A549 (cell line): ENCODE measurements at regions not wholly inside any gene's neighbourhood (a gene's known extent, or its start where the extent isn't known, plus 50 kb on each side); places are given as distances from the start of the nearest gene placed in this dataset.

Experiments used
- ATAC-seq, 2 experiments: fragments of 200-7000 bp in 1 of 2; fragments of >200 bp in 1 of 2; cut with Nextera tagmentation in 1 of 2; cut with Tn5 transposase in 1 of 2; 3 replicates each; pipeline versions ENCODE4 v1.8.0 to v1.9.1; 2018 to 2020; ENCODE audit warnings: mild to moderate bottlenecking in 1 of 2, moderate library complexity in 1 of 2
- CTCF ChIA-PET: fragments of 300-600 bp; sonication (Branson Sonifier 250); formaldehyde crosslinking; extraction: SDS; loops from one replicate; lab custom pipeline; 2021; ENCODE audit warnings: antibody characterized with exemption, inconsistent platforms; lab: Yijun Ruan, JAX
- POLR2A ChIA-PET: fragments of 350-600 bp; formaldehyde crosslinking; extraction: SDS; loops from one replicate; lab custom pipeline; 2021; ENCODE audit warnings: antibody characterized with exemption, inconsistent platforms; lab: Yijun Ruan, JAX
- DNase-seq, 2 experiments: peaks; one replicate each; pipeline versions ENCODE4 v3.0.0 to v3.0.0-alpha.2; 2011 to 2016; ENCODE audit warnings: low read depth in 1 of 2, low spot score in 1 of 2
- FAIRE-seq: peaks from 2 replicates; lab custom pipeline; 2011; peaks lifted over from hg19 to GRCh38; lab: Jason Lieb, UNC
- H3K27ac ChIP-seq, 2 experiments: fragments of >200 bp; sonication (Bioruptor Twin); formaldehyde crosslinking; 3 replicates each; pipeline ENCODE4 v1.5.1; 2016 to 2017
- H3K4me1 ChIP-seq: fragments of >200 bp; sonication (Bioruptor Twin); formaldehyde crosslinking; 3 replicates; pipeline ENCODE4 v1.6.1; 2016
- H3K4me2 ChIP-seq: fragments of >200 bp; sonication (Bioruptor Twin); formaldehyde crosslinking; 3 replicates; pipeline ENCODE4 v1.6.1; 2016
- H3K4me3 ChIP-seq: fragments of >200 bp; sonication (Bioruptor Twin); formaldehyde crosslinking; 3 replicates; pipeline ENCODE4 v1.5.1; 2016
- H3K9me3 ChIP-seq: fragments of >200 bp; sonication (Bioruptor Twin); formaldehyde crosslinking; 3 replicates; pipeline ENCODE4 v1.6.1; 2016
- BCL3 ChIP-seq: fragments of >200 bp; sonication (Bioruptor Twin); formaldehyde crosslinking; IDR thresholded peaks from 3 replicates; pipeline ENCODE4 v1.6.1; 2016
- BHLHE40 ChIP-seq: IDR thresholded peaks from 2 replicates; pipeline ENCODE4 v1.6.1; 2012; ENCODE audit warnings: low read depth, low read length, inconsistent platforms
- CEBPB ChIP-seq, 2 experiments: fragments of >200 bp in 1 of 2; sonication (Bioruptor Twin) in 1 of 2; formaldehyde crosslinking in 1 of 2; IDR thresholded peaks; 2 replicates each; pipeline ENCODE4 v1.6.1; 2012 to 2016
- ELK1 ChIP-seq: fragments of 150-350 bp; IDR thresholded peaks from 2 replicates; pipeline ENCODE4 v1.6.1; 2014; ENCODE audit warnings: low read depth, mild to moderate bottlenecking, low read length
- ESRRA ChIP-seq: fragments of 150-350 bp; IDR thresholded peaks from 2 replicates; pipeline ENCODE4 v1.6.1; 2014; ENCODE audit warnings: mild to moderate bottlenecking, low read length, borderline replicate concordance
- FOSB ChIP-seq: fragments of 250-450 bp; sonication (Bioruptor Pico); IDR thresholded peaks from 2 replicates; pipeline ENCODE4 v1.5.0; 2020; ENCODE audit warnings: mild to moderate bottlenecking, moderate library complexity
- HDAC2 ChIP-seq: fragments of 200-600 bp; sonication (generic); IDR thresholded peaks from 2 replicates; pipeline ENCODE4 v1.6.1; 2016
- HOXA7 ChIP-seq: fragments of 250-450 bp; sonication (Bioruptor Pico); IDR thresholded peaks from 2 replicates; pipeline ENCODE4 v1.5.0; 2020; ENCODE audit warnings: mild to moderate bottlenecking, moderate library complexity
- KDM5A ChIP-seq: fragments of 200-600 bp; sonication (generic); IDR thresholded peaks from 2 replicates; pipeline ENCODE4 v1.6.1; 2016; ENCODE audit warnings: antibody characterized with exemption, mild to moderate bottlenecking
- PHF8 ChIP-seq: fragments of 200-600 bp; sonication (generic); IDR thresholded peaks from 2 replicates; pipeline ENCODE4 v1.6.1; 2016; ENCODE audit warnings: low read depth, mild to moderate bottlenecking, antibody characterized with exemption, moderate library complexity, borderline replicate concordance
- RAD21 ChIP-seq, 2 experiments: fragments of >200 bp in 1 of 2; sonication (Bioruptor Twin) in 1 of 2; formaldehyde crosslinking in 1 of 2; IDR thresholded peaks in 1 of 2; conservative IDR thresholded peaks in 1 of 2; 2 replicates in 1 of 2; 3 replicates in 1 of 2; pipeline ENCODE4 v1.6.1; 2012 to 2018; ENCODE audit warnings: inconsistent platforms in 1 of 2
- RARB ChIP-seq: fragments of 250-450 bp; sonication (Bioruptor Pico); IDR thresholded peaks from 2 replicates; pipeline ENCODE4 v1.8.0; 2021; ENCODE audit warnings: mild to moderate bottlenecking, moderate library complexity
- ZFP36 ChIP-seq: fragments of 450-650 bp; IDR thresholded peaks from 2 replicates; pipeline ENCODE4 v1.6.1; 2014; ENCODE audit warnings: borderline replicate concordance; ENCODE audit not compliant: partially characterized antibody
- ZNF302 ChIP-seq: fragments of 250-450 bp; sonication (Bioruptor Pico); IDR thresholded peaks from 2 replicates; pipeline ENCODE4 v1.9.0; 2021; ENCODE audit warnings: inconsistent platforms, mild to moderate bottlenecking, moderate library complexity
- ZSCAN20 ChIP-seq: fragments of 250-450 bp; sonication (Bioruptor Pico); IDR thresholded peaks from 2 replicates; pipeline ENCODE4 v1.8.0; 2022; ENCODE audit warnings: mild to moderate bottlenecking, moderate library complexity
- WGBS: methylation state at CpG from one replicate; pipeline ENCODE4 v1.1.6; 2017; ENCODE audit errors: missing lambda C conversion rate; 5-methylcytosine and 5-hydroxymethylcytosine counted together

- Histone ChIP-seq H3K4me2 (no peak overlapping the region), H3K27ac (no peak overlapping the region), H3K4me3 (no peak overlapping the region), H3K9me3 (no peaks in the 10 kb centered on the region)
- FAIRE-seq = no peak
- 3% methylated on average over 7 of the region's 7 CpGs for WGBS
- TF ChIP-seq ZFP36 (no peak), RARB (CRISPR knock-in tag) (no peak), CEBPB (IDR thresholded peaks at IDR 0.05) (no peak), HDAC2 (no peak)
- TF ChIP-seq, all 56 proteins: peak for 0
- CTCF ChIA-PET = no interaction called here
- no peaks in the 10 kb centered on the region for H3K4me1 ChIP-seq
- POLR2A ChIA-PET = no interaction called here
- no peak for ATAC-seq
- DNase-seq = no peak
Measured at GRCh38 chr2:128868686-128869551, 550.3 kb upstream of the HS6ST1 start.

GRCh38 chr2:128874608-128875007, 555.9 kb upstream of the HS6ST1 start:
- POLR2A ChIA-PET = no interaction called here
- FAIRE-seq (no peak), DNase-seq (no peak), ATAC-seq (no peak)
- no peaks in the 10 kb centered on the region for H3K9me3 ChIP-seq
- TF ChIP-seq ELK1 (no peak), ESRRA (no peak), ZFP36 (no peak), KDM5A (no peak), HOXA7 (CRISPR knock-in tag) (no peak), BHLHE40 (no peak), ZSCAN20 (CRISPR knock-in tag) (no peak), BCL3 (no peak), PHF8 (no peak)
- no peak overlapping the region for H3K4me2 ChIP-seq
- 4% methylated on average over 4 of the region's 5 CpGs for WGBS
- no peaks in the 10 kb centered on the region for H3K4me1 ChIP-seq
- H3K4me3 ChIP-seq = no peak overlapping the region
- CTCF ChIA-PET = no interaction called here
- H3K27ac ChIP-seq = no peak overlapping the region

GRCh38 chr2:128876986-128877983, 558.6 kb upstream of the HS6ST1 start:
- H3K4me1 ChIP-seq = no peaks in the 10 kb centered on the region
- no peak overlapping the region for H3K27ac ChIP-seq
- TF ChIP-seq FOSB (CRISPR knock-in tag) (no peak), RAD21 (conservative IDR thresholded peaks at IDR 0.05 in 1 of 2, IDR thresholded peaks at IDR 0.05 in 1 of 2) (no peak), ZNF302 (CRISPR knock-in tag) (no peak)
- TF ChIP-seq, all 56 proteins: peak for 0
- 6% methylated on average over 6 of the region's 6 CpGs for WGBS
- Histone ChIP-seq H3K9me3 (no peaks in the 10 kb centered on the region), H3K4me2 (no peak overlapping the region), H3K4me3 (no peak overlapping the region)
- FAIRE-seq (no peak), DNase-seq (no peak), ATAC-seq (no peak)
- POLR2A ChIA-PET = no interaction called here
- CTCF ChIA-PET = no interaction called here
